NCI-H446 treated with DMSO at 0.1 percent for 48 hours (cell line): ENCODE measurements at regions not wholly inside any gene's neighbourhood (a gene's known extent, or its start where the extent isn't known, plus 50 kb on each side); places are given as distances from the start of the nearest gene placed in this dataset.
"Not testable (repeated sequence)": the region's sequence is repeated elsewhere in the genome, so short reads cannot be mapped to it uniquely, and the experiment has no call there.

ENCODE experiments used
- DNase-seq: peaks from one replicate; lab custom pipeline; 2025; lab: John Stamatoyannopoulos, UW

- DNase-seq: no peak
Measured at GRCh38 chr6:94698773-94699172, 878.6 kb upstream of the MANEA start.

DNA sequence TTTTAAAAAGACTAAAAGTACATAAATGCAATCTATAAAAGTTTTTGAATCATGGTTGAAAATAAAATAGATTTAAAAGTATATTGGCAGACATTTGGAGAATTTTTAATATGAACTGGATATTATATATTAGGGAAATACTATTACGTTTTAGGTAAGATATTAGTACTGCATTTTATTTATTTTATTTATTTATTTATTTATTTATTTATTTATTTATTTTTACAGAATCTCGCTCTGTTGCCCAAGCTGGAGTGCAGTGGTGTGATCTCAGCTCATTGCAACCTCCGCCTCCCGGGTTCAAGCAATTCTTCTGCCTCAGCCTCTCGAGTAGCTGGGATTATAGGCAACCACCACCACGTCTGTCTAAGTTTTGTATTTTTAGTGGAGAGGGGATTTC lies 890.1 kb upstream of the MANEA start:
- DNase-seq: not testable (repeated sequence)

- DNase-seq: no peak
Measured at GRCh38 chr6:94683409-94683808, 893.9 kb upstream of the MANEA start.

- no peak for DNase-seq
Measured at GRCh38 chr6:94680669-94681212, 896.6 kb upstream of the MANEA start.

GRCh38 chr6:94673251-94673650 lies 904.1 kb upstream of the MANEA start:
- DNase-seq: no peak

DNA sequence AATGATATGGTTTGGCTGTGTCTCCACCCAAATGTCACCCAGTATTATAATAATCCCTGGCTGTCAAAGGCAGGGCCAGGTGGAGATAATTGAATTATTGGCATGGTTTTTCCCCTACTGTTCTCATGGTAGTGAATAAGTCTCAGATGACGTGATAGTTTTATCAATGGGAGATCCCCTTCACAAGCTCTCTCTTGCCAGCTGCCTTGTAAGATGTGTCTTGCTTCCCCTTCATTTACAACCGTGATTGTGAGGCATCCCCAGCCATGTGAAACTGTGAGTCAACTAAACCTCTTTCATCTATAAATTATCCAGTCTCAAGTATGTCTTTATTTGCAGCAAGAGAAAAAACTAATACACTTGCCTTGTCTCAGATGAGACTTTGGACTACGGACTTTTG lies 907.3 kb upstream of the MANEA start:
- DNase-seq: no peak

- DNase-seq: no peak
Measured at GRCh38 chr6:94668876-94669275, 908.5 kb upstream of the MANEA start.

DNA sequence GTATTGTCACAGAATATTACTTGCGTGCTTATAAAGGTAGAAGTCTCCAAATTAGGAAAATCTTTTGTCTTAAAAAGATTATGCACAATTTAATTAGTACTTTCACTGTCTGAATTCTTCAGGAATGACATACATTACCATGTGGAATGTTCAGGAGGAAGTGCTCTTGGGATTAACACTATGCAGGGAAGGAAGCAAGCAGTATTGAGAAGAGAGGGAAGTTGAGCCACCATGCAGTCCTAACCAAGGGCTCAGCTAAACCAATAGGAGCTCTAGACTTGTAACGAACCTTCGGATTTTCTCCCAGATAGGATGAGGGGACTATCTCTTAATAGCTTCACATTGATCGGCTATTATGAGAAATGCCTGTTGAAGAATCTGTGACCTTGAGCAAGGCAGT lies 918.4 kb upstream of the MANEA start:
- no peak for DNase-seq

DNA sequence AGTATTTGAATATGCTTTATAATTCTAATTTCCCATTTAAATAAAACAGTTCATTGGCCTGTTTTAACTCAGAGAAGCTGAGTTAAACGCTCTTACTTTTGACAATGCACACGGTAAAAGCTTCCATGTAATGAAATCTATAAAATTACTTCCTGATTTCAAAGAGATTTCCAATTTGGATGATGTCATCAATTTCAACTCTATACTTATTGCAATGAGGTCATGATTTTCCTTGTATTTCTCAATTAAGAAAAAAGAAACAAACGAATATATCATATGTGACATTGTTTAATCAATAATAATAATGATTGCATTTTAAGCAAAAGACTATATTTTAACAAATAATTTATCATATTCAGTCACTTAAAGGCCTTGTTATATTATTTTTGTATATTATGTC lies 926.1 kb upstream of the MANEA start:
- no peak for DNase-seq

- no peak for DNase-seq
Measured at GRCh38 chr6:94645191-94645590, 932.1 kb upstream of the MANEA start.

DNA sequence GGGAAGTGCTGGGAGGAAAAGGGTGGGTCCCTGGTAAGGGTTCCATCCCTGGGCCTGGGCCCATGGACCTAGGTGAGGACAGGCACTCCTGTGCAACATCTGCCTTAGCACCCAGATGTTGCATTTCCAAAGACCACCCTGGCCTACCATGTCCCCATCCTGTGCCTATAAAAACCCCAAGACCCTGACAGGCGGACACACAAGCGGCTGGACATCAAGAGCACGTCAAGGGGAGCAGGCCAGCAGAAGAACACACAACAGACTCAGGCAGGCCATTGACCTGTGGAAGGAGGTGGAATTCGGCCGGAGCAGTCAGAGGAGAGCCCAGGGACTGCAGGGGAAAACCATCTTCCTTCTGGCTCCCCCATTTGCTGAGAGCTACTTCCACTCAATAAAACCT lies 937.8 kb upstream of the MANEA start:
- no peak for DNase-seq

GRCh38 chr6:94636780-94637385 lies 940.5 kb upstream of the MANEA start:
- DNase-seq: peak; percentile 41

- peak; percentile 93 for DNase-seq
Measured at GRCh38 chr6:94623586-94623985, 953.7 kb upstream of the MANEA start.

DNA sequence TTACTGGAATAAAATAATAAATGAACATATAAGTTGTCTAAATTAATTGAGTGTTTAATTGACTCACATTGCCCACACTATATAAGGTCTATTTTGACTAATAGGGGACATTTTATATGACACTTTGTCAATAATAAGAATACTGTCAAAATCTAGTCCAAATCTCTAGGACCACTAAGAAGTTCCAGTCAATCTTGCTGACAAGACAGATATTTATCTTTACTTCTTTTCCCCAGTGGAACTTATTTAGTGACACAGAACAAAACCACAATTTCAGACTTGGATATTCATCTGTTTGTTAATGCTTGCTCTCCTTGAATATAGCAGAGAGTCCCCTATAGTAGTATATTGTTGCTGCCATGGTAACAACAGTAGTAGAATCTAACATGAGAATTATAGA lies 954.6 kb upstream of the MANEA start:
- no peak for DNase-seq

- DNase-seq: no peak
Measured at GRCh38 chr6:94600636-94601035, 976.7 kb upstream of the MANEA start.

- no peak for DNase-seq
Measured at GRCh38 chr6:94597487-94597886, 979.8 kb upstream of the MANEA start.

- DNase-seq: no peak
Measured at GRCh38 chr6:94590416-94590815, 986.9 kb upstream of the MANEA start.

- DNase-seq: no peak
Measured at GRCh38 chr6:94588301-94588700, 989.0 kb upstream of the MANEA start.

GRCh38 chr6:94584211-94584610 lies 993.1 kb upstream of the MANEA start:
- DNase-seq: peak; percentile 41

DNA sequence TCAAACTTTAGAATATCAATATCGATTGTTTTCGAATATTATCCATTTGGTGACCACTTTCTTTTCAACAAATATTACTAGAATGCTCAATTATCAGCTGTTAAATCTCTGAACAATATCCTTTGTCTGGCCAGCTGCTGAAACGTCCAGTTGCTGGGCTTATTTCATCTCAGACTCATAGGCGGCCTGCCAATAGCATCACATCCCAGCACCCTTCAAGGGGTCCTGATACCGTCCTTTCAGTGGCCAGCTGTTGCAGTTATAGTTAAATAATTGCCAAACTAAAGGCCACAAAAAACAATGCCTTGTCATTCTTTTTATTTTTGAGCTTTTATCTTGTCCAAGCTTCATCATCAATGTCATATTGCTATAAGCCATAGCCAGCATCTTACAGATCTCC lies 1006.8 kb upstream of the MANEA start:
- no peak for DNase-seq

- DNase-seq: no peak
Measured at GRCh38 chr6:94562846-94563245, 1014.5 kb upstream of the MANEA start.

- DNase-seq: no peak
Measured at GRCh38 chr6:94559829-94560537, 1017.4 kb upstream of the MANEA start.

GRCh38 chr6:94557207-94557606 lies 1020.1 kb upstream of the MANEA start:
- not testable (repeated sequence) for DNase-seq

- DNase-seq: no peak
Measured at GRCh38 chr6:94548201-94548600, 1029.1 kb upstream of the MANEA start.
